Caco-2 (cell line): ENCODE measurements at regions not wholly inside any gene's neighbourhood (a gene's known extent, or its start where the extent isn't known, plus 50 kb on each side); places are given as distances from the start of the nearest gene placed in this dataset.

Source experiments
- BruUV-seq: library from RNA; stranded (reverse); fragments of 400-500 nt; replicated peaks from 2 replicates; lab custom pipeline; 2021; lab: Mats Ljungman, UMichigan
- CTCF ChIA-PET: fragments of 300-600 bp; sonication (Branson Sonifier 250); formaldehyde crosslinking; loops from one replicate; lab custom pipeline; 2022; ENCODE audit warnings: antibody characterized with exemption; lab: Charles Lee
- POLR2A ChIA-PET: fragments of 300-600 bp; sonication (Branson Sonifier 250); formaldehyde crosslinking; loops from one replicate; lab custom pipeline; 2022; ENCODE audit warnings: antibody characterized with exemption; lab: Charles Lee
- DNase-seq, 2 experiments: peaks; one replicate each; pipeline versions ENCODE4 v3.0.0 to v3.0.0-alpha.2; 2020 to 2022
- H3K27me3 ChIP-seq: replicated peaks from 2 replicates; pipeline ENCODE4 v1.6.0; 2011; ENCODE audit warnings: low read length; ENCODE audit not compliant: control insufficient read depth, insufficient read depth
- H3K36me3 ChIP-seq: 2 replicates; pipeline ENCODE4 v1.5.1; 2011; ENCODE audit warnings: low read length; ENCODE audit not compliant: control insufficient read depth, insufficient read depth
- H3K4me1 ChIP-seq: fragments of 250-450 bp; sonication (Bioruptor Pico); 2 replicates; pipeline ENCODE4 v1.5.1; 2020; ENCODE audit warnings: mild to moderate bottlenecking
- H3K4me3 ChIP-seq: 2 replicates; pipeline ENCODE4 v1.5.1; 2011; ENCODE audit warnings: low read depth, mild to moderate bottlenecking, control low read depth, low read length
- H3K9me3 ChIP-seq: fragments of 250-450 bp; sonication (Bioruptor Pico); 2 replicates; pipeline ENCODE4 v1.5.1; 2020; ENCODE audit warnings: mild to moderate bottlenecking, moderate library complexity
- H3K27ac Mint-ChIP-seq: one replicate; pipeline ENCODE4 v1.8.0; 2022; ENCODE audit warnings: mixed read lengths; ENCODE audit not compliant: unreplicated experiment
- H3K27me3 Mint-ChIP-seq: one replicate; pipeline ENCODE4 v1.8.0; 2022; ENCODE audit warnings: mixed read lengths; ENCODE audit not compliant: insufficient read depth, unreplicated experiment
- H3K36me3 Mint-ChIP-seq: one replicate; pipeline ENCODE4 v1.8.0; 2022; ENCODE audit warnings: mild to moderate bottlenecking, mixed read lengths; ENCODE audit not compliant: insufficient read depth, unreplicated experiment
- H3K4me1 Mint-ChIP-seq: one replicate; pipeline ENCODE4 v1.8.0; 2022; ENCODE audit warnings: low read depth, mixed read lengths; ENCODE audit not compliant: unreplicated experiment
- H3K4me3 Mint-ChIP-seq: one replicate; pipeline ENCODE4 v1.8.0; 2022; ENCODE audit warnings: mild to moderate bottlenecking, moderate library complexity, mixed read lengths; ENCODE audit not compliant: unreplicated experiment
- H3K9me3 Mint-ChIP-seq: one replicate; pipeline ENCODE4 v1.8.0; 2022; ENCODE audit warnings: mixed read lengths; ENCODE audit not compliant: unreplicated experiment
- CTCF ChIP-seq, 2 experiments: fragments of 200-600 bp in 1 of 2; IDR thresholded peaks; 1 replicate in 1 of 2; 2 replicates in 1 of 2; pipeline versions ENCODE4 v1.5.1 to v1.8.0; 2011 to 2022; ENCODE audit warnings: antibody characterized with exemption in 1 of 2, control low read depth in 1 of 2, inconsistent platforms in 1 of 2, low read depth in 1 of 2, low read length in 1 of 2, mild to moderate bottlenecking in 1 of 2, moderate library complexity in 1 of 2; ENCODE audit not compliant: insufficient read depth in 1 of 2, severe bottlenecking in 1 of 2, unreplicated experiment in 1 of 2
- intact Hi-C: fragments of 100-400 bp; cut with micrococcal nuclease; formaldehyde crosslinking; loops from one replicate; pipeline ENCODE4 v1.10.0; 2022; ENCODE audit not compliant: unreplicated experiment

GRCh38 chr2:147037048-147037447, 807.8 kb upstream of the ACVR2A start:
- intact Hi-C loops, result no loop called here
- no peak for DNase-seq
- Mint-ChIP-seq H3K27ac (no peak overlapping the region), H3K4me3 (no peak overlapping the region), H3K27me3 (no peaks in the 10 kb centered on the region), H3K9me3 (peaks cover 10% of the 10 kb centered on the region), H3K4me1 (peaks cover 7% of the 10 kb centered on the region), H3K36me3 (peaks cover 4% of the 10 kb centered on the region)
- no TSS peak for BruUV-seq
- Histone ChIP-seq H3K27me3 (no peaks in the 10 kb centered on the region), H3K4me3 (no peak overlapping the region), H3K9me3 (0 out of 2 replicates have a peak, but pooled peaks cover 3% of the 10 kb centered on the region), H3K36me3 (no peaks in the 10 kb centered on the region), H3K4me1 (peaks cover 25% of the 10 kb centered on the region)
- POLR2A ChIA-PET, result no interaction called here
- TF ChIP-seq CTCF (IDR thresholded peaks at IDR 0.05; ENCODE audit: insufficient read depth in 1 of 2, low read depth in 1 of 2, low read length in 1 of 2, severe bottlenecking in 1 of 2, unreplicated experiment in 1 of 2), result no peak
- CTCF ChIA-PET, result no interaction called here

GRCh38 chr2:147033044-147033443, 811.8 kb upstream of the ACVR2A start:
- no peak for DNase-seq
- no peaks in the 10 kb centered on the region for H3K36me3 Mint-ChIP-seq
- H3K9me3 Mint-ChIP-seq, result peaks cover 10% of the 10 kb centered on the region
- no peak for TF ChIP-seq CTCF (IDR thresholded peaks at IDR 0.05; ENCODE audit: insufficient read depth in 1 of 2, low read depth in 1 of 2, low read length in 1 of 2, severe bottlenecking in 1 of 2, unreplicated experiment in 1 of 2)
- CTCF ChIA-PET, result no interaction called here
- H3K27me3 Mint-ChIP-seq, result no peaks in the 10 kb centered on the region
- H3K36me3 ChIP-seq, result no peaks in the 10 kb centered on the region
- H3K4me3 Mint-ChIP-seq, result no peak overlapping the region
- POLR2A ChIA-PET, result no interaction called here
- intact Hi-C loops, result no loop called here
- no peak overlapping the region for H3K4me3 ChIP-seq
- H3K27ac Mint-ChIP-seq, result no peak overlapping the region
- no TSS peak for BruUV-seq
- H3K4me1 Mint-ChIP-seq, result no peaks in the 10 kb centered on the region
- 0 out of 2 replicates have a peak, but pooled peaks cover 3% of the 10 kb centered on the region for H3K9me3 ChIP-seq
- H3K4me1 ChIP-seq, result peaks cover 15% of the 10 kb centered on the region
- no peaks in the 10 kb centered on the region for H3K27me3 ChIP-seq

GRCh38 chr2:147031897-147032296, 812.9 kb upstream of the ACVR2A start:
- Mint-ChIP-seq H3K27me3 (no peaks in the 10 kb centered on the region), H3K27ac (no peak overlapping the region), H3K4me3 (no peak overlapping the region), H3K36me3 (no peaks in the 10 kb centered on the region), H3K4me1 (no peaks in the 10 kb centered on the region), H3K9me3 (peaks cover 10% of the 10 kb centered on the region)
- intact Hi-C loops, result no loop called here
- Histone ChIP-seq H3K36me3 (no peaks in the 10 kb centered on the region), H3K9me3 (0 out of 2 replicates have a peak, but pooled peaks cover 3% of the 10 kb centered on the region), H3K27me3 (no peaks in the 10 kb centered on the region), H3K4me1 (peaks cover 15% of the 10 kb centered on the region), H3K4me3 (no peak overlapping the region)
- CTCF ChIA-PET, result no interaction called here
- POLR2A ChIA-PET, result no interaction called here
- TF ChIP-seq CTCF (IDR thresholded peaks at IDR 0.05; ENCODE audit: insufficient read depth in 1 of 2, low read depth in 1 of 2, low read length in 1 of 2, severe bottlenecking in 1 of 2, unreplicated experiment in 1 of 2), result no peak
- no TSS peak for BruUV-seq
- DNase-seq, result no peak
